Ishikawa (cell line): ENCODE measurements at regions not wholly inside any gene's neighbourhood (a gene's known extent, or its start where the extent isn't known, plus 50 kb on each side); places are given as distances from the start of the nearest gene placed in this dataset.

Experiments
- CEBPB ChIP-seq: IDR thresholded peaks from 2 replicates; pipeline ENCODE4 v1.6.1; 2012
- EP300 ChIP-seq: IDR thresholded peaks from 2 replicates; pipeline ENCODE4 v1.6.1; 2012; ENCODE audit warnings: borderline replicate concordance
- FOXM1 ChIP-seq: IDR thresholded peaks from 2 replicates; pipeline ENCODE4 v1.6.1; 2012; ENCODE audit warnings: low read depth, borderline replicate concordance
- MAX ChIP-seq: IDR thresholded peaks from 2 replicates; pipeline ENCODE4 v1.6.1; 2012
- NFIC ChIP-seq: IDR thresholded peaks from 2 replicates; pipeline ENCODE4 v1.6.1; 2012
- RAD21 ChIP-seq: IDR thresholded peaks from 2 replicates; pipeline ENCODE4 v1.6.1; 2012; ENCODE audit warnings: low read depth
- REST ChIP-seq: IDR thresholded peaks from 2 replicates; pipeline ENCODE4 v1.6.1; 2012; ENCODE audit warnings: low read depth, mild to moderate bottlenecking
- TAF1 ChIP-seq: IDR thresholded peaks from 2 replicates; pipeline ENCODE4 v1.6.1; 2012; ENCODE audit warnings: low read depth, mild to moderate bottlenecking
- USF1 ChIP-seq: IDR thresholded peaks from 2 replicates; pipeline ENCODE4 v1.6.1; 2012
- YY1 ChIP-seq: IDR thresholded peaks from 2 replicates; pipeline ENCODE4 v1.6.1; 2012; ENCODE audit warnings: low read depth
- ZBTB7A ChIP-seq: IDR thresholded peaks from 2 replicates; pipeline ENCODE4 v1.6.1; 2012; ENCODE audit warnings: low read depth

- TF ChIP-seq YY1 = no peak
- no peak for TF ChIP-seq TAF1
- no peak for TF ChIP-seq MAX
- no peak for TF ChIP-seq ZBTB7A
- no peak for TF ChIP-seq EP300
- no peak for TF ChIP-seq FOXM1
- TF ChIP-seq REST = no peak
- TF ChIP-seq RAD21 = no peak
- no peak for TF ChIP-seq NFIC
- TF ChIP-seq USF1 = no peak
- TF ChIP-seq CEBPB = no peak
Observed at GRCh38 chr10:111482621-111483216, 405.9 kb downstream of the ADRA2A start.
